NK-92 treated with Interleukin-12 subunit alpha and Interleukin-12 subunit beta, amount 100 ng/mL, for 24 hours (cell line): ENCODE measurements at regions not wholly inside any gene's neighbourhood (a gene's known extent, or its start where the extent isn't known, plus 50 kb on each side); places are given as distances from the start of the nearest gene placed in this dataset.
"Not testable (repeated sequence)": the region's sequence is repeated elsewhere in the genome, so short reads cannot be mapped to it uniquely, and the experiment has no call there.

Experiments used
- DNase-seq: peaks from one replicate; lab custom pipeline; 2025; lab: John Stamatoyannopoulos, UW

GRCh38 chr2:8554296-8554806 is 127.5 kb upstream of the ID2 start:
- no peak for DNase-seq

GRCh38 chr2:8555543-8555942 is 126.3 kb upstream of the ID2 start:
- DNase-seq = no peak

- no peak for DNase-seq
Observed at GRCh38 chr2:8558096-8558495, 123.8 kb upstream of the ID2 start.

- no peak for DNase-seq
Observed at GRCh38 chr2:8558956-8559355, 122.9 kb upstream of the ID2 start.

- no peak for DNase-seq
Observed at GRCh38 chr2:8559805-8560204, 122.1 kb upstream of the ID2 start.

GRCh38 chr2:8561692-8562091 is 120.2 kb upstream of the ID2 start:
- DNase-seq = not testable (repeated sequence)

- DNase-seq = no peak
Observed at GRCh38 chr2:8563814-8564474, 117.9 kb upstream of the ID2 start.

- no peak for DNase-seq
Observed at GRCh38 chr2:8564475-8564874, 117.4 kb upstream of the ID2 start.

- no peak for DNase-seq
Observed at GRCh38 chr2:8565399-8566154, 116.3 kb upstream of the ID2 start.

GRCh38 chr2:8566155-8566670 is 115.6 kb upstream of the ID2 start:
- DNase-seq = no peak

GRCh38 chr2:8566774-8567468 is 114.9 kb upstream of the ID2 start:
- DNase-seq = no peak

GRCh38 chr2:8567469-8568260 is 114.2 kb upstream of the ID2 start:
- no peak for DNase-seq

- no peak for DNase-seq
Observed at GRCh38 chr2:8568543-8569302, 113.1 kb upstream of the ID2 start.

GRCh38 chr2:8569332-8569930 is 112.4 kb upstream of the ID2 start:
- no peak for DNase-seq

- no peak for DNase-seq
Observed at GRCh38 chr2:8570637-8571036, 111.2 kb upstream of the ID2 start.

- DNase-seq = no peak
Observed at GRCh38 chr2:8571301-8571791, 110.5 kb upstream of the ID2 start.

- no peak for DNase-seq
Observed at GRCh38 chr2:8571792-8572499, 109.9 kb upstream of the ID2 start.

- DNase-seq = no peak
Observed at GRCh38 chr2:8572712-8573233, 109.1 kb upstream of the ID2 start.

GRCh38 chr2:8573234-8573941 is 108.5 kb upstream of the ID2 start:
- DNase-seq = no peak
